Vagina (tissue), 2 donors: ENCODE measurements at regions not wholly inside any gene's neighbourhood (a gene's known extent, or its start where the extent isn't known, plus 50 kb on each side); places are given as distances from the start of the nearest gene placed in this dataset.

ENCODE experiments used
- CTCF ChIP-seq, 3 experiments: fragments of 450-650 bp in 2 of 3; fragments of 200-600 bp in 1 of 3; sonication (generic) in 1 of 3; IDR thresholded peaks; one replicate each; pipeline ENCODE4 v1.5.1; 2017 to 2019; ENCODE audit warnings: antibody characterized with exemption in 3 of 3, mild to moderate bottlenecking in 2 of 3, moderate library complexity in 2 of 3
- POLR2A ChIP-seq, 2 donors: fragments of 450-650 bp; IDR thresholded peaks; one replicate each; pipeline ENCODE4 v1.6.1; 2017; ENCODE audit warnings: antibody characterized with exemption in 2 of 2, mild to moderate bottlenecking in 2 of 2, moderate library complexity in 2 of 2

GRCh38 chr2:52473526-52473925, 1294.1 kb upstream of the CHAC2 start:
- TF ChIP-seq CTCF (IDR thresholded peaks at IDR 0.05) (no peak), POLR2A (IDR thresholded peaks at IDR 0.05) (no peak)
